A549 (cell line): ENCODE measurements at regions not wholly inside any gene's neighbourhood (a gene's known extent, or its start where the extent isn't known, plus 50 kb on each side); places are given as distances from the start of the nearest gene placed in this dataset.

ENCODE experiments used
- CBX8 ChIP-seq: fragments of 200-600 bp; sonication (generic); IDR thresholded peaks from 2 replicates; pipeline ENCODE4 v1.6.1; 2016
- EP300 ChIP-seq, 2 experiments: fragments of >200 bp; sonication (Bioruptor Twin); formaldehyde crosslinking; IDR thresholded peaks; 2 replicates in 1 of 2; 3 replicates in 1 of 2; pipeline ENCODE4 v1.6.1; 2016 to 2017
- KDM1A ChIP-seq: fragments of 200-600 bp; sonication (generic); IDR thresholded peaks from 2 replicates; pipeline ENCODE4 v1.6.1; 2016; ENCODE audit warnings: low read depth, mild to moderate bottlenecking
- POLR2A ChIP-seq: IDR thresholded peaks from 2 replicates; pipeline ENCODE4 v1.6.1; 2012; ENCODE audit warnings: mild to moderate bottlenecking, low read length
- POLR2AphosphoS2 ChIP-seq: conservative IDR thresholded peaks from 2 replicates; pipeline ENCODE4 v1.6.1; 2012; ENCODE audit warnings: low read length, improper control_type of control experiment, inconsistent platforms
- RAD21 ChIP-seq, 2 experiments: fragments of >200 bp in 1 of 2; sonication (Bioruptor Twin) in 1 of 2; formaldehyde crosslinking in 1 of 2; IDR thresholded peaks in 1 of 2; conservative IDR thresholded peaks in 1 of 2; 2 replicates in 1 of 2; 3 replicates in 1 of 2; pipeline ENCODE4 v1.6.1; 2012 to 2018; ENCODE audit warnings: inconsistent platforms in 1 of 2
- RNF2 ChIP-seq: fragments of 200-600 bp; sonication (generic); IDR thresholded peaks from 2 replicates; pipeline ENCODE4 v1.6.1; 2016; ENCODE audit warnings: low read depth, mild to moderate bottlenecking, antibody characterized with exemption, moderate library complexity, borderline replicate concordance
- SMC3 ChIP-seq: fragments of >200 bp; sonication (Bioruptor Twin); formaldehyde crosslinking; IDR thresholded peaks from 3 replicates; pipeline ENCODE4 v1.6.1; 2018; ENCODE audit warnings: inconsistent platforms
- TF ChIP-seq, protein P1 (sequence below): fragments of >200 bp; sonication (Bioruptor Twin); formaldehyde crosslinking; IDR thresholded peaks from 3 replicates; pipeline ENCODE4 v1.5.1; 2016
- TF ChIP-seq, protein P2 (sequence below): fragments of 450-650 bp; IDR thresholded peaks from 2 replicates; pipeline ENCODE4 v1.6.1; 2014; ENCODE audit warnings: antibody characterized with exemption
- TF ChIP-seq, protein P3 (sequence below): IDR thresholded peaks from 2 replicates; pipeline ENCODE4 v1.6.1; 2012

DNA sequence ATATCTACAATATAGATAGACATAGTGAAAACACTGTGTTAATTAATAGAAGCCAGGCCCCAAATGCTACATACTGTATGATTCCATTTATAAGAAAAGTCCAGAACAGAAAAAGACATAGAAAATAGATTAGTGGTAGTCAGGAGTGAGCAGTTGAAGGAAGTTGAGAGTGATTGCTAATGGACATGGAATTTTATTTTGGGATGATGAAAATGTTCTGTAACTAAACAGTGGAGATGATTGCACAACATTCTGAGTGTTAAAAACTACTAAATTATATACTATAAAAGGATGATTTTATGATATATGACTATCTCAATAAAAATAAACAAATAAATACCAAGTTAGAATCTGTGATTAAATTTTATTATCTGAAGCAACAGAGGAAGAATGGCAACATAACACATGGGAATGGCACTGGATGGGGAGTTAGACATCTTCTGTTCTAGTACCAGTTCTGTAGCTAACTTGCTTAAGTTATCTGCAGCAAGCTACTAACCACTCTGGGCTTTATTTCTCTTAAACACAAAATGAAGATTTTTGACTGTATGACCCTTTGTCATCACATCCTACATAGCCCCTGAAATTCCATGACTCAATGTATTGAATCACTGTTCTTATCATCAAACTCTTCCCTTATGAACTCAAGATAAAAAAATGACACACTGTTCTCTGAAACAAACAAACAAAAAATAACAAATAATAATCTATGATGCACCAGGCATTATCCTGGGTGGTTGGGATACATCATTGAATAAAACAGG, 612.7 kb downstream of the TBL1XR1 start:
- TF ChIP-seq, protein P1, sequence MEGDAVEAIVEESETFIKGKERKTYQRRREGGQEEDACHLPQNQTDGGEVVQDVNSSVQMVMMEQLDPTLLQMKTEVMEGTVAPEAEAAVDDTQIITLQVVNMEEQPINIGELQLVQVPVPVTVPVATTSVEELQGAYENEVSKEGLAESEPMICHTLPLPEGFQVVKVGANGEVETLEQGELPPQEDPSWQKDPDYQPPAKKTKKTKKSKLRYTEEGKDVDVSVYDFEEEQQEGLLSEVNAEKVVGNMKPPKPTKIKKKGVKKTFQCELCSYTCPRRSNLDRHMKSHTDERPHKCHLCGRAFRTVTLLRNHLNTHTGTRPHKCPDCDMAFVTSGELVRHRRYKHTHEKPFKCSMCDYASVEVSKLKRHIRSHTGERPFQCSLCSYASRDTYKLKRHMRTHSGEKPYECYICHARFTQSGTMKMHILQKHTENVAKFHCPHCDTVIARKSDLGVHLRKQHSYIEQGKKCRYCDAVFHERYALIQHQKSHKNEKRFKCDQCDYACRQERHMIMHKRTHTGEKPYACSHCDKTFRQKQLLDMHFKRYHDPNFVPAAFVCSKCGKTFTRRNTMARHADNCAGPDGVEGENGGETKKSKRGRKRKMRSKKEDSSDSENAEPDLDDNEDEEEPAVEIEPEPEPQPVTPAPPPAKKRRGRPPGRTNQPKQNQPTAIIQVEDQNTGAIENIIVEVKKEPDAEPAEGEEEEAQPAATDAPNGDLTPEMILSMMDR, result no peak
- no peak for TF ChIP-seq POLR2A
- TF ChIP-seq POLR2AphosphoS2, result no peak
- no peak for TF ChIP-seq RNF2
- TF ChIP-seq RAD21 (conservative IDR thresholded peaks at IDR 0.05 in 1 of 2, IDR thresholded peaks at IDR 0.05 in 1 of 2), result no peak
- TF ChIP-seq SMC3, result no peak
- TF ChIP-seq, protein P2, sequence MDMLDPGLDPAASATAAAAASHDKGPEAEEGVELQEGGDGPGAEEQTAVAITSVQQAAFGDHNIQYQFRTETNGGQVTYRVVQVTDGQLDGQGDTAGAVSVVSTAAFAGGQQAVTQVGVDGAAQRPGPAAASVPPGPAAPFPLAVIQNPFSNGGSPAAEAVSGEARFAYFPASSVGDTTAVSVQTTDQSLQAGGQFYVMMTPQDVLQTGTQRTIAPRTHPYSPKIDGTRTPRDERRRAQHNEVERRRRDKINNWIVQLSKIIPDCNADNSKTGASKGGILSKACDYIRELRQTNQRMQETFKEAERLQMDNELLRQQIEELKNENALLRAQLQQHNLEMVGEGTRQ, result no peak
- TF ChIP-seq EP300 (IDR thresholded peaks at IDR 0.05), result no peak
- TF ChIP-seq CBX8, result no peak
- TF ChIP-seq, protein P3, sequence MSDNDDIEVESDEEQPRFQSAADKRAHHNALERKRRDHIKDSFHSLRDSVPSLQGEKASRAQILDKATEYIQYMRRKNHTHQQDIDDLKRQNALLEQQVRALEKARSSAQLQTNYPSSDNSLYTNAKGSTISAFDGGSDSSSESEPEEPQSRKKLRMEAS, result no peak
- no peak for TF ChIP-seq KDM1A
